GM12864 (cell line): ENCODE measurements at regions not wholly inside any gene's neighbourhood (a gene's known extent, or its start where the extent isn't known, plus 50 kb on each side); places are given as distances from the start of the nearest gene placed in this dataset.

Experiments used
- DNase-seq: peaks from one replicate; pipeline ENCODE4 v3.0.0-alpha.2; 2011; ENCODE audit warnings: low read depth
- H3K4me3 ChIP-seq: 2 replicates; pipeline ENCODE4 v1.5.1; 2011; ENCODE audit warnings: mild to moderate bottlenecking, low read depth, low read length, control low read depth
- CTCF ChIP-seq: IDR thresholded peaks from 2 replicates; pipeline ENCODE4 v1.5.1; 2011; ENCODE audit warnings: low read depth, mild to moderate bottlenecking, moderate library complexity, low read length, control low read depth, inconsistent platforms; ENCODE audit errors: missing control alignments

- no peak for TF ChIP-seq CTCF
- no peak for DNase-seq
- no peak overlapping the region for H3K4me3 ChIP-seq
Measured at GRCh38 chr2:181250691-181251090, 206.5 kb upstream of the ITGA4 start.

DNA sequence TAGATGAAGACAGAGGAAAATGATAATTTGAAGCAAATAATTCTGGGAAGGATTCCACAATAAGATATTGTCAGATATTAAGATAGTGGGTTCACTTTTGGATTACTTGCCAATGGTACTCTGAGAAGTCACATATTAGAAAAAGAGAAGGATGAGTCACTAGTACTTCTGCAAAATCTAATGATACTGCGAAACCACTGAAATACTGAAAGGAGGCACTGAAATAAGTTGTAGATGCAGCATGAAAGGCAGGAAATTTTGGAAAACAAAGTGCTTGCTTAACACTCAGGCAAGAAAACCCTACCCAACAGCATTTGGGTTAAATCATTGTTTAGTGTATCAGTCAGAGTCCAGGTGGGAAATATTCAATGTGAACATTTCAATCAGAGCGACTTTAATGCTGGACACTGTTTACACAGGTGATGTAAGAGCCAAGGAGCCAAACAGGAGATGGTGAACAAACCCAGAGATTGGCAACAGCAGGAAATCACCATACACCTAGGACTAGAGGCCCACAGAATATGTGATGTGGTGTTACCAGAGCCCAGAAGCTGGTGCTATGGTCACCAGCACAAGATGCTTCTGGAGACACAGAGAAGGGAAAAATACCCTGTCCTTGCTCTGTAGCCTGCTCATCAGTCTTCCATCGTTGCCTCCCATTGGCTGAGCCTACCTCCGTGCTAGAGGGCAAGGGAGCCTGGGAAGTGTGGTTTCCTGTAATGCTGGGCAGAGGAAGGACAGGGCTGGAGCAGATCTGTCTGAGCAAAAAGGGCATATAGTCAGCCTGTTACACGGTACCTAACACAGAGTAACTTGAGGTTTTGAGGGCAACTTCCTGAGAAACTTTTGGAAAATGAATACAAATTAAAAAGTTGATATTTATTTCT is 204.7 kb upstream of the ITGA4 start:
- no peak for TF ChIP-seq CTCF
- no peak overlapping the region for H3K4me3 ChIP-seq
- DNase-seq, result no peak

DNA sequence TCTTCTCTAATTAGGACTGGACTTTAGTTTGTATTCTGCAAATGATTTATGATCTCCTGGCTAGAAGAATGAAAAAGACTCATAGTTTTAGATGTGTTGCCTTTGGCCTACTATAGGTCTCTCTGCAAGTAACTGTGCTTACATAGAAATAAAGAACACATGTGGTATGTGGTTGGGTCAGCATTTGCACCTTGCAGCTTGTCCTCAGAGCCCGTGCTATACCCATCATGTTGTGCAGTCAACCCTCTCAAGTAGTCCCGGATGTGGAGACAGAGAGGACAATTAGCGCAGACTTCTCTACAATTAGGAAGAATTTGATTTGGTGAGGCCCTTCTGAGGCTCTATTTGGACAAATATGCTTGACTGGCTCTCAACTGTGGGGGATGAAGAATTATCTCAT is 203.7 kb upstream of the ITGA4 start:
- no peak overlapping the region for H3K4me3 ChIP-seq
- DNase-seq, result no peak
- no peak for TF ChIP-seq CTCF

GRCh38 chr2:181255651-181256050 is 201.5 kb upstream of the ITGA4 start:
- no peak for DNase-seq
- H3K4me3 ChIP-seq, result no peak overlapping the region
- no peak for TF ChIP-seq CTCF

DNA sequence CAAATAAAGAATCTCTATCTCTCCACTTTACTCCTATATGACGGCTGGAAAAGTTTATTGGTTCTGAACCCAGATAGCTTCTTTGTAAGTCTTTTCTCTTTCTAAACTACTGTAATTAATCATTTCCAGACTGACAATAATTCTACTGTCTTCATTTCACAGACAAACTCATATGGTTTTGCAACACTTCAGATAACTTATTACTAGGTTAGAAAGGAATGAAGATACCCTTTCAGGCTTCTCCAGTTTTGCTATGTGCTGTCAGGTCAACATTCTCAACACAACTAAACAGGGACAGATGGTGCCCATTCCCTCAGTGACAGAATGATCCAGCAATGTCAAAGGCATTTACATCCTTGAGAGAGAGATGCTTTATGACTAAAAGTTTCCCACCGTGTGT is 198.5 kb upstream of the ITGA4 start:
- TF ChIP-seq CTCF, result no peak
- no peak for DNase-seq
- no peak overlapping the region for H3K4me3 ChIP-seq

DNA sequence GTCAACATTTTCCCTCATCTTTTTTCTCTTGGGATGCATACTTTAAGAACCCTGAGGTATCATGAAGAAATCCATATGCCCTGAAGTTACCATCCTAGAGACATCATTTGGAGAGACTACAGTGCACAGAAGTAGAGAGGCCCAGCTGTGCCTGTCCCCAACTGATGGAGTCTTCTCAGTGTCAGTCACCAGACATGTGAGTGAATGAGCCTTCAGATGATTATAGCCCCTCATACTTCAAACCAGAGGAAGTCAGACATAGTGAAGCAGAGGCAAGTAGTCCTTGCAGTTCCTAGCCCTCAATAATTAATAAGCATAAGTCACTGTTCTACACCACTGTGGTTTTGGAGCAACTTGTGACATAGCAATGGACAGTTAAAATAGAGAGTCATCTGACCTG is 194.4 kb upstream of the ITGA4 start:
- no peak for TF ChIP-seq CTCF
- DNase-seq, result no peak
- H3K4me3 ChIP-seq, result no peak overlapping the region

- DNase-seq, result no peak
- TF ChIP-seq CTCF, result no peak
- H3K4me3 ChIP-seq, result no peak overlapping the region
Measured at GRCh38 chr2:181264001-181264400, 193.2 kb upstream of the ITGA4 start.
